ENCODE measurements at regions not wholly inside any gene's neighbourhood (a gene's known extent, or its start where the extent isn't known, plus 50 kb on each side); places are given as distances from the start of the nearest gene placed in this dataset.

GRCh38 chr16:74070237-74070636, 226.4 kb upstream of the PSMD7 start:
- no peak overlapping the region for H3K9ac ChIP-seq (ENCODE audit: control insufficient read depth, extremely low read depth, insufficient read depth, low read length)
- no peaks in the 10 kb centered on the region for H3K79me2 ChIP-seq (ENCODE audit: control insufficient read depth, insufficient read depth, low read length)
- H3K9me1 ChIP-seq (ENCODE audit: control insufficient read depth, extremely low read depth, insufficient read depth, low read length): no peaks in the 10 kb centered on the region
- H2AFZ ChIP-seq (ENCODE audit: control insufficient read depth, low read length): no peak overlapping the region
- TF ChIP-seq EZH2 (IDR thresholded peaks at IDR 0.05; ENCODE audit: low read length): no peak
- TF ChIP-seq, protein P1, sequence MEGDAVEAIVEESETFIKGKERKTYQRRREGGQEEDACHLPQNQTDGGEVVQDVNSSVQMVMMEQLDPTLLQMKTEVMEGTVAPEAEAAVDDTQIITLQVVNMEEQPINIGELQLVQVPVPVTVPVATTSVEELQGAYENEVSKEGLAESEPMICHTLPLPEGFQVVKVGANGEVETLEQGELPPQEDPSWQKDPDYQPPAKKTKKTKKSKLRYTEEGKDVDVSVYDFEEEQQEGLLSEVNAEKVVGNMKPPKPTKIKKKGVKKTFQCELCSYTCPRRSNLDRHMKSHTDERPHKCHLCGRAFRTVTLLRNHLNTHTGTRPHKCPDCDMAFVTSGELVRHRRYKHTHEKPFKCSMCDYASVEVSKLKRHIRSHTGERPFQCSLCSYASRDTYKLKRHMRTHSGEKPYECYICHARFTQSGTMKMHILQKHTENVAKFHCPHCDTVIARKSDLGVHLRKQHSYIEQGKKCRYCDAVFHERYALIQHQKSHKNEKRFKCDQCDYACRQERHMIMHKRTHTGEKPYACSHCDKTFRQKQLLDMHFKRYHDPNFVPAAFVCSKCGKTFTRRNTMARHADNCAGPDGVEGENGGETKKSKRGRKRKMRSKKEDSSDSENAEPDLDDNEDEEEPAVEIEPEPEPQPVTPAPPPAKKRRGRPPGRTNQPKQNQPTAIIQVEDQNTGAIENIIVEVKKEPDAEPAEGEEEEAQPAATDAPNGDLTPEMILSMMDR (optimal IDR thresholded peaks at IDR 0.05 in 1 of 3, IDR thresholded peaks at IDR 0.05 in 1 of 3, conservative IDR thresholded peaks at IDR 0.05 in 1 of 3; ENCODE audit: extremely low read depth in 1 of 3, insufficient read depth in 2 of 3, low read length in 3 of 3): no peak
- no peaks in the 10 kb centered on the region for H4K20me1 ChIP-seq (ENCODE audit: control insufficient read depth, extremely low read depth, insufficient read depth, low read length)
- no peak overlapping the region for H3K4me2 ChIP-seq (ENCODE audit: control insufficient read depth, extremely low read depth, insufficient read depth, low read depth, low read length)
- FAIRE-seq (no peak), DNase-seq (ENCODE audit: low read depth, low spot score) (no peak)
- no peak overlapping the region for H3K4me3 ChIP-seq (ENCODE audit: control insufficient read depth in 2 of 3, extremely low read depth in 1 of 3, insufficient read depth in 2 of 3, low read depth in 1 of 3, low read length in 3 of 3)
- no peaks in the 10 kb centered on the region for H3K27me3 ChIP-seq (ENCODE audit: control insufficient read depth, extremely low read depth, insufficient read depth, low read length)
- no peaks in the 10 kb centered on the region for H3K4me1 ChIP-seq (ENCODE audit: control insufficient read depth, extremely low read depth, insufficient read depth, low read length)
- no peaks in the 10 kb centered on the region for H3K36me3 ChIP-seq (ENCODE audit: control insufficient read depth in 2 of 2, extremely low read depth in 1 of 2, insufficient read depth in 2 of 2, low read length in 2 of 2)
- no peaks in the 10 kb centered on the region for H3K9me3 ChIP-seq (ENCODE audit: control insufficient read depth, low read depth, low read length)
- dilution Hi-C loops (cut with MboI; ENCODE audit: extremely low pct_ligation_motif_present, low sequenced_read_pairs): no loop called here
- no peak overlapping the region for H3K27ac ChIP-seq (ENCODE audit: control insufficient read depth, insufficient read depth, low read length)

GRCh38 chr16:74064120-74064735, 232.4 kb upstream of the PSMD7 start:
- no peaks in the 10 kb centered on the region for H3K79me2 ChIP-seq (ENCODE audit: control insufficient read depth, insufficient read depth, low read length)
- no peak overlapping the region for H3K4me3 ChIP-seq (ENCODE audit: control insufficient read depth in 2 of 3, extremely low read depth in 1 of 3, insufficient read depth in 2 of 3, low read depth in 1 of 3, low read length in 3 of 3)
- DNase-seq (ENCODE audit: low read depth, low spot score) (no peak), FAIRE-seq (no peak)
- no peaks in the 10 kb centered on the region for H4K20me1 ChIP-seq (ENCODE audit: control insufficient read depth, extremely low read depth, insufficient read depth, low read length)
- H3K4me2 ChIP-seq (ENCODE audit: control insufficient read depth, extremely low read depth, insufficient read depth, low read depth, low read length): no peak overlapping the region
- H3K9me3 ChIP-seq (ENCODE audit: control insufficient read depth, low read depth, low read length): no peaks in the 10 kb centered on the region
- H3K36me3 ChIP-seq (ENCODE audit: control insufficient read depth in 2 of 2, extremely low read depth in 1 of 2, insufficient read depth in 2 of 2, low read length in 2 of 2): no peaks in the 10 kb centered on the region
- no peaks in the 10 kb centered on the region for H3K27me3 ChIP-seq (ENCODE audit: control insufficient read depth, extremely low read depth, insufficient read depth, low read length)
- no peaks in the 10 kb centered on the region for H3K9me1 ChIP-seq (ENCODE audit: control insufficient read depth, extremely low read depth, insufficient read depth, low read length)
- no peak overlapping the region for H3K9ac ChIP-seq (ENCODE audit: control insufficient read depth, extremely low read depth, insufficient read depth, low read length)
- H3K4me1 ChIP-seq (ENCODE audit: control insufficient read depth, extremely low read depth, insufficient read depth, low read length): no peaks in the 10 kb centered on the region
- TF ChIP-seq EZH2 (IDR thresholded peaks at IDR 0.05; ENCODE audit: low read length): no peak
- TF ChIP-seq, protein P1 (optimal IDR thresholded peaks at IDR 0.05 in 1 of 3, IDR thresholded peaks at IDR 0.05 in 1 of 3, conservative IDR thresholded peaks at IDR 0.05 in 1 of 3; ENCODE audit: extremely low read depth in 1 of 3, insufficient read depth in 2 of 3, low read length in 3 of 3): peak in 1 of 3 experiments; percentile 4
- dilution Hi-C loops (cut with MboI; ENCODE audit: extremely low pct_ligation_motif_present, low sequenced_read_pairs): no loop called here
- H3K27ac ChIP-seq (ENCODE audit: control insufficient read depth, insufficient read depth, low read length): no peak overlapping the region
- no peak overlapping the region for H2AFZ ChIP-seq (ENCODE audit: control insufficient read depth, low read length)

Data from keratinocyte (primary cell).